HG02885 (cell line): ENCODE measurements at regions not wholly inside any gene's neighbourhood (a gene's known extent, or its start where the extent isn't known, plus 50 kb on each side); places are given as distances from the start of the nearest gene placed in this dataset.

Experiments used
- ATAC-seq: cut with Tn5 transposase; IDR thresholded peaks from one replicate; pipeline ENCODE4 v1.9.1; 2021; ENCODE audit warnings: mild to moderate bottlenecking; ENCODE audit not compliant: unreplicated experiment, poor library complexity

DNA sequence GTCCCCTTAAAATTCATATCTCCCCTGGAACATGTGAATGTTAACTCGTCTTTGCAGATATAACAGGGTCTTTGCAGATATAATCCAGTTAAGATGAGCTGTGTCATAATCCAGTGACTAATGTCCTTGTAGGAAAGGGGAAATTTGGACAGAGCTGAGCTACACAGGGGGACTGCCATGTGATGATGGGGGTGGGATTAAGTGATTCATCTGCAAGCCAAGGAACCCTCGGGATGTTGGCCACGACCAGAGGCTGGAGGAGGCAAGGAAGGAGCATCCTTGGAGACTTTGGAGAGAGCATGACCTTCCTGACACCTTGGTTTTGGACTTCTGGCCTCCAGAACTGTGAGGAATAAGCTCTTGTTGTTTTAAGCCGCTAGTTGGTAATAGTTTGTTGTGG lies 153.9 kb upstream of the PCBD1 start:
- ATAC-seq, result no peak

DNA sequence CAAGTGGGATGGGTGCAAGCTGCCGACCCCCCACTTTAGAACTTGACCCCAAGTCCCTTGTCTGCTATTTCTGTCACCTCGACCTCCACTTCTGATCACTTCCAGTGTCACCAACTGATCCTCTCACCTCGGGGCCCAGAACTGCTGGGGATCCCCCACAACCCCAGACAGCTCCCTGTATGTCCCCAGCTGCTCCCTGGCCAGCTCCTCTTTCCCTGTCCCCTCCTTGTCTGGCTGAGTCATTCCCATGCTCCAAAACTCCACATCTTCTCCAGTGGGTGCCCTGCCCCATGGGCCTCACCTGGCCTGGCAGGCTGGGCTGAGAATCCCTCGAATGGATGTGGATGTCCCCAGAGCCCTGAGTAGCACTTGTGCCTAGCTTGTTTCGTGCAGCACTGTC lies 154.3 kb upstream of the PCBD1 start:
- no peak for ATAC-seq

DNA sequence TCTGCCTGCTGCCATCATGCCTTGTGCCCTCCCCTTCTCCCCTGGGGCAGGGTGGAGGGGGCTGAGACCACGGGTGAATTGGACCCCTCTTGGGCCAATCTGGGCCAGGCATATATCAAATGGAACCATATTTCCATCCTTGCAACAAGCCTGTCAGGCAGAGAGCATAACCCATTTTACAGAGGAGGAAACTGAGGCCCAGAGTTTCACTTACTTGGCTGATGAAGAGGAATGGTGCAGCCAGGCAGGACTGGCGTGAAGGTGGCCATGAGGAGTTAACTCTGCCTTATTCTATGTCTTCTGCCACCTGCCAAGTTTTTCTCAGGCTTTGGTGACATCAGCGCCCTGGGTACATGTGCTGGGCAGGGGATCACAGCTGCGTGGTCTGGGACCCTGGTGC lies 155.5 kb upstream of the PCBD1 start:
- ATAC-seq, result no peak

DNA sequence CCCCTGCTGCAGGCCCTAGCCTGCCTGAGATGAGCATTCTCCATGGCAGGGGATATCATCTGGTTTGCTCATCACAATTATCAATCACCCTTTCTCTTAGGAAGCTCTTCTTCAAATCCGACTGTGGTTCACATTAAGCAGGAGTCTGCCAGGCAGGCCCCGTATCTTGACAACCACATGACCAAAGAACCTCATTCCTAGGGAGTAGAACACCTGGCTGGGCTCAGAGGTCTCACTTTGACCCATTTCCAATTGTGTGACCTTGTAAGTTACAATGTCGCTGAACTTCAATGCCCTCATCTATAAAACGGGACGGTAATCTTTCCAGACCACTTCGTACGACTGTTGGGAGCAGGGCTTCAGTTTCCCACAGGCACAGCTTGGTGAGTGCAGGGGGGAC lies 156.4 kb upstream of the PCBD1 start:
- no peak for ATAC-seq

DNA sequence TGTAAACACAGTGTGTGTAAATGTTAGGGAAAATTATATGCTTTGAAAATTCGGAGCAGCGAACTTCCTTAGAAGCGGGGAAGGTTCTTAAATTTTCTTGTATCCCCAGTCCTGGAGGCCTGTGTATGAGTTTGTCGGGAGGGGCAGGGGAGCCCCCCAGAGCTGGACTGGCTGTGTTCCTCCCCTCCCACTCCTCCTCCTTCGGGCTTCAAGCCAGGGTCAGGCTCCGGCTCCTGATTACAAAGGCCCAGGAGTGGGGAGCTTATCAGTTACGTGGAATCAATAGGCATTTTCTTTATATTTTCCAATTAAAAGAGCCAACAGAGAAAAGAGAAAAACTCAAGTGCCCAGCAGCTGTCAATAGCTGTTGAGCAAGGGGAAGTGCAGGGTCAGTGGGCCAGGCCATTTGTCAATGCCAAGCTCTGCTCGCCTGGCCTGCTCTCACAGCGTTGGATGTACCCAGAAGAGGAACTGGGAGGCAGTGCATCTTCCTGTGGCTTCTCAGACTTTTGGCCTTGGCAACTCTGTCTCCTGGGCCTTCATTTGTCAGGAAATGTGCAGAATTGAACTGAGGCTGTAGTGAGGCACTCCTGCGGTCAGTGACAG lies 156.9 kb upstream of the PCBD1 start:
- no peak for ATAC-seq

DNA sequence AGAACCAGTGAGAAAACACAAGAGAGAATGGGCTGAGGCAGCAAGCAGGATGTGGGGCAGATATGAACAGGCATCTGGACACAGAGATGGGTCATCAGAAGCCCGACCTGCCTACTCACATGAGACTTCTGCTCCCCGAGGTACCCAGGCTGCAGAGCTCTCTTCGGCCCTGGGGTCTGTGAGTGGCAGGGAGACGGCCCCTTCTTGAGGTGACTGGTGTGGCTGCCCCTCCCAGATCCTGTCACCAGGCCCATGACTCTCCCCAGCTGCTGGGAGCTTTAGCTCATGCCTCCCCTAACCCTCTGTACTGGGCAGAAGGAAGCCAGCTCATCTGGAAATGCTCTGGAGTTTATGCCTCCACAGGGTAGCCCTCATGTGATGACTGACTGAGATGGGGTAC lies 157.6 kb upstream of the PCBD1 start:
- ATAC-seq, result no peak

DNA sequence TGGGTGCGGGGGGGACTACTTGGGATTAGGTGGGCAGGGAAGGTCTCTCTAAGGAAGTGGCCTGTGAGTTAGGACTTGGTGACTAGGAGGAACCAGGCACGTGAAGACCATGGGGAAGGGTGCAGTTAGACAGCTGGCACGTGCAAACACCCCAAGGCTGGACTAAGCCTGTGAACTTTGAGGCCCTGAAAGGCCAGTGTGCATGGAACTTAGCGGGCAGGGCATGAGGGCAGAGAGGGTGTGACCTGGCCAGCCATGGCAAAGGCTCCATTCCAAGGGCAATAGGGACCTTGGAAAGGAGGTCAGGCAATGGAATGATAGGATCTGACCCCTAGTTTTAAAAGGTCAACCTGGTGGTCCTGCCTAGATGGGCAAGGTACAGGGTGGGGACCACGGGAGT lies 158.4 kb upstream of the PCBD1 start:
- ATAC-seq, result no peak

DNA sequence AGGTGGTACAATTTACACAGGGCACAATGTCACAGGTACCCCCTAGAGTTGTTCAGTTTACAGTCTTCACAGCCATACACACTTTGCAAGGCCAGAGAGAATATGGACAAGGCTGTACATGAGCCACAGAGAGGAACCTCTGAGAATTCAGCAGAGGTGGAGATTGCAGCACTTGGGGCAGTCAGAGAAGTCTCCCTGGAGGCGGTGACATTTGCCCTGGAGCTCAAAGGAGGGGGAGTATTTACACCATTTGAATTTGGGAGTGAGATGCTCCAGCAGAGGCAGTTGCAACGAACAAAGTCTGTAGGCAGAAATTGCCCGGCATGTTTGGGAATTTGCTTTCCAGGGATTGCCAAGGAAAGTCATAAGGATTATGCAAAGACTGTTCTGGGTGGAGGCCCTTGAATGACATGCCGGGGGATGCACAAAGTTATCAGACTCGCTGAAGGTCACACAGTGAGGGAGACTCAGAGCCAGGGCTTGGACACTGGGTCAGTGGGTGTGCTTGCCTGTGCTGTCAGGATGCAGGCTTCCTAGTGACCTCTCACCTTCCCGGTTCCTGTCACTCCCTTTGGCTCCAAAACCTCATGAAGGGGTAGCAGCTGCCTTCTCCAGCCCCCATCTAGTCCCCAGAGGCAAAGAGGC lies 160.7 kb upstream of the PCBD1 start:
- no peak for ATAC-seq

DNA sequence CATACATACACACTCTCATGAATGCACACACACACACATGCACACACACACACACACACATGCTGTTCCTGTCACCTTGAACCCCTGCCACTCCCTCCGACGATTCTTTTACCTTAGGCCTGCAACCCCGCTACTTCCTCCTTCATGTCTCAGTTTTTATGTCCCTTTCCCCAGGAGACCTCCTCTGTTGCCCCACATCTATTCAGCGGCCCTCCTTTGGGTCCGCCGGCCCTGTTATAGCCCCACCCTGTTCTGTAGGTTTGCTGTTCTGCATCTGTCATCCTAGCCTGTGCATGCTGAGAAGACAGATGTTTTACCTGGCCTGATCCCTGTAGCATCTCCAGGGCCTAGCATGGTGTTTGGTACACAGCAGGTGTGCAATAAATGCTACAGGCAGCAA lies 161.6 kb upstream of the PCBD1 start:
- ATAC-seq, result no peak

DNA sequence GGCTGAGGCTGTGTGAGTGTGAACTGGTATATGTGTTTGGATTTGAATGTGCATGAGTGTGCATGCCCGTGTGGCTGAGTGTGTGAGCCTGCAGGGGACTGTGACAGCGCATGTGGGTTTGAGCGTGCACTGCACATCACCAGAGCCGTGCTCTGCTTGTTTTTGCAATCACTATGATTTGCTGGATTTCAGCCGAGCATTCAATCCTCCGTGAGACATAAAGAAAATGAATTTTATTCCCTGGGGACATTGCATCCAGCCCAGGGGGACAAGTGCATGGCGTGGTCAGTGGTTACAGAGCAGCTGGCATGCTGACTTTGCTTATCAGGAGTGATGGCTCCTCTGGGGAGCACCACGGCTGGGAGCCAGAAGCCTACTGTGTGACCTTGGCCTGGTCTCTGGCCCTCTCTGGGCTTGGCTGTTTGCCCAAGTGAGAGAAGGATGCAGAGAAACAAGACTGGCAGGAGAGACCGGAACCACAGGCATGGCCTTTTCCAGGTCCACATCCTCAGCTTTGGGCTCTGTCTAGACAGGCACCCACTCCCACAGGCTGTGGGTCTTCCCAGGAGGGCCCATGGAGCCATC lies 160.2 kb upstream of the UNC5B start:
- no peak for ATAC-seq

DNA sequence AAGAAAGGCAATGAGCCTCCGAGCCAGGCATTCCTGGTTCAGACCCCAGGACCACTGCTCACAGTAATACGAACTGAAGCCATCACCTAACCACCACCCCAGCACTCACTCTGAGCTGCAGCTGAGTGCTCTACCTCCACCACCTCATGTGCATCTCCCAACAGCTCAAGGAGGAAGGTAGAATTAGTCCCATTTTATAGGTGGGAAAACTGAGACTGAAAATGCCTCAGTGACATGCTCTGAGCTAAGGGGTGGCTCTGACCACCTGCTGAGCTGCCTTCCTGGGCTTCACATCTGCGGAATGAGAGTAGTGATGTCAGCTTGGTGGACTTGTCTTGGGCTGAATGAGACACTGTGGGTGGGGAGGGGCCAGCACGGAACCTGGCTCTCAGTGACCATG lies 159.7 kb upstream of the UNC5B start:
- no peak for ATAC-seq

DNA sequence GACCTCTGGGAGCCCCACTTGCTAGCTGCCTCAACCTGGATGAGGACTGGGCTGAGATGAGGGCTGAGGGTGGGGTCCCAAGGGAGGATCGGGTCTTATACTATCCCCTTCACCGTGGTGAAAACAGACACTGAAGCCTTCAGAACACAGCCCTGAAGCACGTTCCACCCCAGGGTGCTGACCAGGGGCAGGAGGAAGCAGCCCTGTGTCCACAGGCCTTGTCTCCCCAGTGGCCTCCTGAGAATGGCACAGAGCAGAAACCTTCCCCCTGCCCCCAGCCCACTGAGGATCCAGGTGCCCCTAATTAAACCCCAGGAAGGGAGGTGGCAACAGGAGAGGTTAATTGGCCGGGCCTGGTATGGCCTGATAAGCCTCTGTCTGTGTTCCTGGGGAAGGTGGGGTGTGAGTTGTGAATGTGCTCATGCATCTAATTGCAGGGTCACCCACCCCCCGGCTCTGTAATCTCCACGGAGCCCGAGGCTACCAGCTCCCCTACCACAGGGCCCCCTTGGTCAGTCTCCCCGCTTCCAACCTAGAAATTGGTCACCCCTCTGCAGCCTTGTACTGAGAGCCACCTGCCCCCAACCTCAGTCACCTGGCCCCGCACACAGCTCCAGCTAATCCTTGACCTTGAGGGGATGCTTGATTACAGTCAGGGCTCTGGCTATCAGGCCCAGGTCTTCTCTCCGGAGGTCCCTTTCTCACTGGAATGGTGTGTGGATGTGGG lies 159.0 kb upstream of the UNC5B start:
- no peak for ATAC-seq

DNA sequence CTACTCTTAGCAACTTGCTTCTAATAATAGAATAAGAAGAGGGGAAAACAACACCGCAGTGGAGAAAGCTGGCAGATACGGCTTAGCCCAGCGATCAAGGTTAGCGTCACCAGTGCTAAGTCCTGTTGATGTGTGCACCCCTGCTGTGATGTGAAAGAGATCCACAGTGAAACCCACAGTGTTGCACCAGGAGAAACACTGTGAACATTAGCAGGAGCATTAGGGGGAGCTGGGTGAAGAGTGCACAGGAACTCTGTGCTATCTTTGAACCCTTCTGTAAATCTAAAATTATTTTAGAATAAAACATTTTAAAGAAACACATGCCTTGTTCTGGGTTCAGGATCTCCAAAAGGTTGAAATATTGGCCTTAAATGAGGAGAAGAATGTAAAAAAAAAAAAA lies 154.1 kb upstream of the UNC5B start:
- ATAC-seq, result no peak

DNA sequence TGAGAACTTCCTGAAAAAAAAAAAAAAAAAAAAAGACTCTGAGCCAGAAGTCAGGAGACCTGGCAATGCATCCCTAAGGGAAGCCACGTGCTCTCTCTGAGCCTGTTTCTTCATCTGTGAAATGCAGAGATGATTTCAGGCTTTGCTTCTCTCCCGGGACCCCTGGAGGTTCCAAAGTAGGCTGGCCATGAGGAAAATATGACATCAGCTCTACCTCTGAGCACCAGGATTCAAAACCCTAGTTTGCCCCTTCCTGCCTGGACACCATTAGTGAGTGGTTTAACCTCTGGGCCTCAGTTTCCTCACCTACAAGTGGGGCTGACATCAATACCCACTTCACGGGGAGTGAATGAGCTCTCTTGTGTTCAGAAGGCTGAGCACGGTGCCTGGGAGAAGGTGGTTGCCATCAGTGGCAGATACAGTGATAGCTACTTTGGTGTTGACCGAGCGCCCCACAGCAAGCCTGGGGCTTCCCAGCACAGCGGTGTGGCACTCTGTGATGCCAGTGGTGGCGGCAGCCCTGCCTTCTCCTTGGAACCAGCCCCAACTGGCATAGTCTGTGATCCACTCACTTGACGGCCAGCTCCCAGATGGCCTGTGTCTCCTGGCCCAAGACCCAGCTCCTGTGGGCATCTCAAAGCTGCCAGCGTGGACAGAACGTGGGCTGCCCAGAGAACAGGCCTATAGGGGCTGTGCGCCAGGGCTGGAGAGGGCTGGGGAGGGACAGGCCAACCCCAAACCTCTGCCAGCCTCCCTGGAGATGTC lies 153.1 kb upstream of the UNC5B start:
- ATAC-seq, result no peak

DNA sequence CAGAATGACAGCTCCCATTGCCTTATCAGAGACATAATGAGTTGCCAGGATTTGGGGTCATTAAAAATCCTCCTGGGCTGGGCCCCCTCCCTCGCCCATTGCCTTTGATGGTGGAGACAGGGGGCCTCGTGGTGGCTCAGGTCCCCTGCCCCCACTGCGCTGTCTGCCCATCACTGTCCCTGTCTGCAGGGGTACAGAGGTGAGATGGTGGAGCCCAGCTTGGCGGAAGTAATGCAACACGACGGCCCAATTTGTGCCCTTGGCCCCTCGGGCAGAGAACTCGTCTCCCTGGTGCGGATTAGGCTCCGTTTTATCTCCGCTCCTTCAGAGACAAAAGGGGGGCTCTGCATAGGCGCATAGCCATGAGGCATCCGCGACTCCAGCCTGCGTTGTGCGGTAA lies 152.4 kb upstream of the UNC5B start:
- ATAC-seq, result no peak

DNA sequence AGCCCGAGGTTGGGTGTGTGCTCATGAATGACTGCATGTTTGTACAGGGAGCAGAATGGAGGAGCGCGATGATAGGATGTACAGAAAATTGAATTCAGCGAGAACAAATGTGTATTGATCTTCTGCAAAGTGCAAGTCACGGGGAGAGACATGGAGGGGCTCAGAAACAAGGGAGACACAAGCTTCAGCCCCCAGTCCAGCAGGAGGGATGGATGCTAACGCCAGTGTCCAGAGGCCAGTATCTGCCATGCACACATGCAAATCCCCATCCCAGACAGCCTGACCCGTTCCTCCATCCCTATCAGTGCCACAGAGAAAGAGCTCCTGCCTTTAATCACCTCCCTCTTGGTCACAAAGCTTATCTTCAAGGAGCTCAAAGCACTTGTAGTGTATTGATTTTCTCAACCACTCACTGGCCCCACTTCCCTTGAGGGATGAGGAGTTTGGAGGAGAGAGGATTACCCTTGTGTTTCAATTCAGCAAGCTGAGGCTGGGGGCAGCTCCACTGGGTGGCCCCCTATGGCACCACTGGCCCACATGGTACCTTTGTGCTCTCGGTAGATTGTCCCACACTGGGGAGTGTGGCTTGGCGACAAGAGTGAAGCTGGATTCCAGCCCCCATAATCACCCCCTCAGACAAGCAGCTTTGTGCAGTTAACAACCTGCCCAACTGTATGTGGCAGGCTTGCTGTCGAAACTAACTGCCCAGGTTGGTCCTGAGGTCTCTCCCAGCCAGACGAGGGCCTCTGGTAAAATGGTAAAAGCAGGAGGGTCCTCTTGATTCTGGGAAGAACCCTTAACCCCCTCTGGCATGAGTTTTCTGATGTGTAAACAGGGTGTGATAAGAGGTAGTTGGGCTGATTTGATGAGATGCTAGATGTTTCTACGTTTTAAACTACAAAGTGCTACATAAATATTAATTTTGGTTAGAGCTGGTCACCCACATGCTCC lies 151.6 kb upstream of the UNC5B start:
- no peak for ATAC-seq

DNA sequence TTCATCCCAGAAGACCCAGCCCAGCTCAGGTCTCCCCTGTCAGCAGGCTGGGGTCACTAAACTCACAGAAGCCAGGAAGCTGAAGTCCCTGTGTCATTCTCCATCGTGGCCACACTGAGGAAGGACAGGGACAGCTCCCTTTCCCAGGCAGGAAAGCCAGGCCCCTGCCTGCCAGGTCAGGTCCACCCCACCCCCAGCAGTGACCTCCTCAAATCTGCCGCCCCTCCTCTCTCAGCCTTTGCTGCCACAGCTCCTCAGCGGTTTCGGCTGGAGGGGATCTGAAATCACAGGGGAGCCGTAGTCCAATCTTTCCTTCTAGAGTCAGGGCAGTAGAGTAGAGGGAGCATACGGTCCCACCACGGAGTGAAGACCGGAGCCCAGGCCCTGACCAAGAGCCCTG lies 150.9 kb upstream of the UNC5B start:
- no peak for ATAC-seq

DNA sequence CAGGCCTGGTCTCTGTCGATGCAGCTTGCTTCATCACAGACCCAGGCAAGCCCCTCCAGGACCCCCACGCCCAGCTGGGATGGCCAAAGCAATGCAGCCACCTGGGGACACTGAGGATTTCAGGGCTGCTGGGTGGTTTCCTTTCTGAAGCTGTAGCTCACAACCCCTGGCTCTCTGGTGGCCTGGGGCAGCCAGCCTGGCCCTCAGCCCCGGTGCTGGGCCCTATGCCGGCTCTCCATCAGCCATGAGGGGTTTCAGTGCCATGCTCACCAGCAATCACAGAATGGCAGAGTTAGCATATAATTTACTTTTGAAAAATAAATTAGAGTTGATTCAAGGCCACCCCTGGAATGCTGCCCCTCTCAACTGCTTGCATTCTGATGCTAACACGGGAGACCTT lies 150.2 kb upstream of the UNC5B start:
- no peak for ATAC-seq

DNA sequence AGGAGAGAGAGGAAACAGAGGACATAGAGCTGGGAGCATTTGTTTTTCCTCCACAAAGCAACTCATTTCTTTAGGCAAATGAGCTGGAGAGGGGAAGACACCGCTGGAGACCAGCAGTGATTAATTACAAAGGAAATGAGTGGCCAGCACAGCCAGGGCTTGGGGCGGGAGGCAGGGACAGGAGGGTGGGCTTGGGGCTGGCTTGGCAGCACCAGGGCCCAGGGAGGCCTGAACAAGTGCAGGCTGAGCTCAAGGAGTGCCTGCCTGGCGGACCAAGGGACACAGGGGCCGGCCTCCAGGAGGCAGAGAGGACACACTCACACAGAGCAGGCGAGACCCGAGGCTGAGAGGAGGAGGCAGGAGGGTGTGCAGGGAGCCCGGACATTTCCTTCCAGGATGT lies 149.0 kb upstream of the UNC5B start:
- ATAC-seq, result no peak
